ENCODE measurements at regions not wholly inside any gene's neighbourhood (a gene's known extent, or its start where the extent isn't known, plus 50 kb on each side); places are given as distances from the start of the nearest gene placed in this dataset.
"Not testable (repeated sequence)": the region's sequence is repeated elsewhere in the genome, so short reads cannot be mapped to it uniquely, and the experiment has no call there.

DNA sequence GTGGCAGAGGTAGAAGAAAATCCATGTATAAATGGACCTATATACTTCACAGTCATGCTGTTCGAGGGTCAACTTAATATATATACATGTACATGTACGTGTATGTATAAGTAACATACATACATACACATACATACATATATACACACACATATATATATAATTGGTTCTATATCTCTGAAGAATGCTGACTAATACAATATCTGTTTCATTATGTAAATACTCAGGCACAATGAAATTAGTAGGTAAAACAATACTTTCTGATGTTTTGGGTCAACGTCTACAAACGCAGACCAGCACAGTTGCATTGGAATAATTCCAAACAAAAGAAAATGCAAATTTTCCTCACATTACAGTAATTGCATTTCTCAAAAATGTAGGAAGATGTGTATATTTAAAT lies 202.7 kb upstream of the DAAM1 start:
- DNase-seq (ENCODE audit: low read depth) = no peak
- no peak overlapping the region for H3K4me3 ChIP-seq (ENCODE audit: control insufficient read depth, low read depth, low read length)
- TF ChIP-seq, protein P1, sequence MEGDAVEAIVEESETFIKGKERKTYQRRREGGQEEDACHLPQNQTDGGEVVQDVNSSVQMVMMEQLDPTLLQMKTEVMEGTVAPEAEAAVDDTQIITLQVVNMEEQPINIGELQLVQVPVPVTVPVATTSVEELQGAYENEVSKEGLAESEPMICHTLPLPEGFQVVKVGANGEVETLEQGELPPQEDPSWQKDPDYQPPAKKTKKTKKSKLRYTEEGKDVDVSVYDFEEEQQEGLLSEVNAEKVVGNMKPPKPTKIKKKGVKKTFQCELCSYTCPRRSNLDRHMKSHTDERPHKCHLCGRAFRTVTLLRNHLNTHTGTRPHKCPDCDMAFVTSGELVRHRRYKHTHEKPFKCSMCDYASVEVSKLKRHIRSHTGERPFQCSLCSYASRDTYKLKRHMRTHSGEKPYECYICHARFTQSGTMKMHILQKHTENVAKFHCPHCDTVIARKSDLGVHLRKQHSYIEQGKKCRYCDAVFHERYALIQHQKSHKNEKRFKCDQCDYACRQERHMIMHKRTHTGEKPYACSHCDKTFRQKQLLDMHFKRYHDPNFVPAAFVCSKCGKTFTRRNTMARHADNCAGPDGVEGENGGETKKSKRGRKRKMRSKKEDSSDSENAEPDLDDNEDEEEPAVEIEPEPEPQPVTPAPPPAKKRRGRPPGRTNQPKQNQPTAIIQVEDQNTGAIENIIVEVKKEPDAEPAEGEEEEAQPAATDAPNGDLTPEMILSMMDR (IDR thresholded peaks at IDR 0.05; ENCODE audit: control insufficient read depth, insufficient read depth, low read depth, low read length, missing control alignments) = no peak

DNA sequence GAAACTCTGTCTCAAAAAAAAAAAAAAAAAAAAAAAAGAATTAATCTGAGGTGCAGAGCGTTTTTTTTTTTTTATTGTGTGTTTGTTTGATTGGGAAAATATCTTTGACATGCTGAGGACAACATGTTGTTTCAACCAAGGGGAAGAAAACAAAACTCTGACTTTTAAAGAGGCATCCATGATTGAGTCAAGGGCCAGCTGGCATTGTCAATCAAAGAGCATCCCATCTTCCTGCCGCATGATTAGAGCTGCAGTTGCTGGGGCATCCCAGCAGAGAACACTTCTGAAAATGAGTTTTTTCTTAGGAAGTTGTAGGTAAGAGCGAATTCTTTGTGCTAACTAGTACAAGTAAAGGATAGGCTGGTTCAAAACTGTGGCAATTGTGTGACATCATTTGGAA lies 200.9 kb upstream of the DAAM1 start:
- DNase-seq (ENCODE audit: low read depth) = no peak
- TF ChIP-seq, protein P1 (IDR thresholded peaks at IDR 0.05; ENCODE audit: control insufficient read depth, insufficient read depth, low read depth, low read length, missing control alignments) = no peak
- no peak overlapping the region for H3K4me3 ChIP-seq (ENCODE audit: control insufficient read depth, low read depth, low read length)

DNA sequence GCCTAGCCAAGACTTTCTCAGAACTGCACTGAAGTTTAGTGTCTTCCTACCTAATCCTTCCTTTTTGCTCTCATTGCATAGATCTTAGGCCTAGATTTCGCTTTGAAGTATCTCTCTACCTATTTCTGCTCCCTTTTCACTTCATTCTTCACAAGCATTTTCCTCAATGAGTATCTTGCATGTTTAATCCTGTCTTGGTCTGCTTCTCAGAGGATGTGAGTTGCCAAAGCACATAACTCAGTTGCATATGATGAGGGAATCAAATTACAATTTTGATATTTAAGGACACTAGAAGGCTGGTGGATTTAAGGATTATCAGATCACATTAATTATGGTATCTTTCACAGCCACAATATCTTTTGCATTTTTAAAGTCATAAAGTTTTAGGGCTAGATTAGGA lies 195.5 kb upstream of the DAAM1 start:
- TF ChIP-seq, protein P1 (IDR thresholded peaks at IDR 0.05; ENCODE audit: control insufficient read depth, insufficient read depth, low read depth, low read length, missing control alignments) = no peak
- DNase-seq (ENCODE audit: low read depth) = no peak
- no peak overlapping the region for H3K4me3 ChIP-seq (ENCODE audit: control insufficient read depth, low read depth, low read length)

DNA sequence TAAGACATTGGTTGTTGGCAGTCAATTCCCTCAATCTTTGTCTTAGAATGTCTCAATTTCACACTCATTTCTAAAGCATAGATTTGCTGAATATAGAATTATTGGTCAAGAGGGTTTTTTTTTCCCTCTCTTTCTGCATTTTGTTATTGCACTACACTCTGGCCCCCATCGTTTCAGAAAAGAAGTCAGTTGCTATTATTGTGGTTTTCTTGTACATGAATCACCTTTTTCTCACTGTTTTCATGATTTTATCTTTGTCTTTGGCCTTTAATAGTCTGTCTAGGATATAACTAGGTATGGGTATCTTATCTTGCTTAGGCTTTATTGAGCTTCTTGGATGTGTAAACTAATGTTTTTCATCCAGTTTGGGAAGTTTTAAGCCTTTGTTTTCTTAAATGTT lies 194.3 kb upstream of the DAAM1 start:
- no peak overlapping the region for H3K4me3 ChIP-seq (ENCODE audit: control insufficient read depth, low read depth, low read length)
- TF ChIP-seq, protein P1 (IDR thresholded peaks at IDR 0.05; ENCODE audit: control insufficient read depth, insufficient read depth, low read depth, low read length, missing control alignments) = no peak
- DNase-seq (ENCODE audit: low read depth) = no peak

DNA sequence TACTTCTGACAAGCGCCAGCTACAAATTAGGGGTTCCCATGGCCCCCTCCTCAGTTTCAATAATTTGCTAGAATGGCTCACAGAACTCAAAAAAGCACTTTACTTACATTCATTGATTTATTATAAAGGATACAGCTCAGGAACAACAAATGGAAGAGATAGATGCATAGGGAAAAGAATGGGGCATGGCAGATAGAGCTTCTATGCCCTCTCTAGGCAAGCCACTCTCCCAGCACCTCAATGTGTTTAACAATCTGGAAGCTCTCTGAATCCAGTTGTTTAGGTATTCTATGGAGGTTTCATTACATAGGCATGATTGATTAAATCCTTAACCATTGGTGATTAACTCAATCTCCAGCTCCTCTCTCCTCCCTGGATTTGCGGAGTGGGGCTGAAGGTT lies 184.5 kb upstream of the DAAM1 start:
- TF ChIP-seq, protein P1 (IDR thresholded peaks at IDR 0.05; ENCODE audit: control insufficient read depth, insufficient read depth, low read depth, low read length, missing control alignments) = peak; percentile 69
- no peak overlapping the region for H3K4me3 ChIP-seq (ENCODE audit: control insufficient read depth, low read depth, low read length)
- no peak for DNase-seq (ENCODE audit: low read depth)

DNA sequence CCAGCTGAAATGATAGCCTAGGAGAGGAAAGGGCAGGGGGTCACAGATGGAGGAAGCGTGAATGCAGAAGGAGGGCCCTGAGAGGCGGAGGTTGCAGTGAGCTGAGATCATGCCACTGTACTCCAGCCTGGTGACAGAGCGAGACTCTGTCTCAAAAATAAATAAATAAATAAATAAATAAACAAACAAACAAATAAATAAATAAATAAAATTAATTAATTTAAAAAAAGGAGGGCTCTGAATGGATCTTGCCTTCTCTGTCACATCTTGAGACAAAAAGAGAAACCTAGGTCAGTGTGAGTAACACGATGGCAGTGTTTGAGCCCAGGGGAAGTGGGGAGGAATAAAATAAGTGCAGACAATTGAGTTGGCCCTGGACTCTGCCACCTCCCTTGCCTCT lies 182.3 kb upstream of the DAAM1 start:
- not testable (repeated sequence) for H3K4me3 ChIP-seq (ENCODE audit: control insufficient read depth, low read depth, low read length)

DNA sequence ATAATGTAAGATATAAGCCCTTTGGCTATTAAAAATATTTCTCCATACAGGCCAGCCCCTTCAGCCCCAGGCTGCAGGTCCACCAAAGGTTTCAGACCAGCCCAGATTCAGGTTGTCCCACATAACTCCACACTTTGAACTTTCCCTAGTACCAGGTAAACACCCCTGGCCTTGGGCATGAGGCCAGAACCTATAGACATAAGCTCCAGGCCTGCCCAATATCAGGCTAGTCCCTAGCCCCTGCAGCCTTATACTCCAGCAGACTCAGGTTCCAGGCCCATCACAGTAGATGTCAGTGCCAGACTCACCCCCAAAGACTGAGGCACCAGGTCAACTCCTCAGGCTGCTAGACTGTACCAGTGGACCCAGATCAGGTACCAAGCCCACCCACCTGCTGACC lies 178.5 kb upstream of the DAAM1 start:
- TF ChIP-seq, protein P1 (IDR thresholded peaks at IDR 0.05; ENCODE audit: control insufficient read depth, insufficient read depth, low read depth, low read length, missing control alignments) = no peak
- DNase-seq (ENCODE audit: low read depth) = no peak
- H3K4me3 ChIP-seq (ENCODE audit: control insufficient read depth, low read depth, low read length) = no peak overlapping the region

More for the DNA sequence above, 182.3 kb upstream of the DAAM1 start:
- DNase-seq (ENCODE audit: low read depth) = not testable (repeated sequence)
